ES-I3 (cell line): ENCODE measurements at regions not wholly inside any gene's neighbourhood (a gene's known extent, or its start where the extent isn't known, plus 50 kb on each side); places are given as distances from the start of the nearest gene placed in this dataset.
"Not testable (repeated sequence)": the region's sequence is repeated elsewhere in the genome, so short reads cannot be mapped to it uniquely, and the experiment has no call there.

Experiments
- H3K36me3 ChIP-seq: 2 replicates; pipeline ENCODE4 v1.6.1; 2013; ENCODE audit warnings: mild to moderate bottlenecking, low read length, control low read depth, moderate library complexity; ENCODE audit not compliant: insufficient read depth
- H3K4me1 ChIP-seq: 2 replicates; pipeline ENCODE4 v1.6.1; 2013; ENCODE audit warnings: mild to moderate bottlenecking, control low read depth, low read length; ENCODE audit not compliant: insufficient read depth
- H3K9ac ChIP-seq: 2 replicates; pipeline ENCODE4 v1.6.1; 2013; ENCODE audit warnings: low read depth, mild to moderate bottlenecking, low read length, moderate library complexity
- H3K9me3 ChIP-seq: 2 replicates; pipeline ENCODE4 v1.6.1; 2013; ENCODE audit warnings: mild to moderate bottlenecking, low read length, moderate library complexity; ENCODE audit not compliant: control insufficient read depth, insufficient read depth

- Histone ChIP-seq H3K4me1 (no peaks in the 10 kb centered on the region), H3K36me3 (no peaks in the 10 kb centered on the region), H3K9ac (no peak overlapping the region), H3K9me3 (no peaks in the 10 kb centered on the region)
These were observed 208.0 kb upstream of the KCNH7 start for GRCh38 chr2:163046615-163047014.

DNA sequence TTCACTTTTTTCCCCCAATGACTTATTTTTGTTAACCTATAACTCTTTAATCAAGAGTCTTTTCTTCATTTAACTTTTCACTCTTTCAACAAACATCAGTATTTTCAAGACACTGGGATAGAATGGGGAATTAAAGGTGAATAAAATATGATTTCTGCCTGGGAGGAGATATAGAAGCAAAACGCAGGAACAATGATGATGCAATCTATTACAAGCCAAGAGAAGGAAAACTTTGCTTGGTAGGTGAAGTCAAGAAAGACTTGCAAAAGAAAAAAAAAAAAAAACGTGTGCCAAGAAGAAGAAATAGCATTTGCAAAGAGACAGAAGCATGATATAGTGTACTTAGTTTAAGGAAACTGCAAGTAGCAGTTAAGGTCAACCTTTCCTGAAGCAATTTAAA is 207.3 kb upstream of the KCNH7 start:
- Histone ChIP-seq H3K9me3 (no peaks in the 10 kb centered on the region), H3K4me1 (no peaks in the 10 kb centered on the region), H3K36me3 (no peaks in the 10 kb centered on the region), H3K9ac (no peak overlapping the region)

DNA sequence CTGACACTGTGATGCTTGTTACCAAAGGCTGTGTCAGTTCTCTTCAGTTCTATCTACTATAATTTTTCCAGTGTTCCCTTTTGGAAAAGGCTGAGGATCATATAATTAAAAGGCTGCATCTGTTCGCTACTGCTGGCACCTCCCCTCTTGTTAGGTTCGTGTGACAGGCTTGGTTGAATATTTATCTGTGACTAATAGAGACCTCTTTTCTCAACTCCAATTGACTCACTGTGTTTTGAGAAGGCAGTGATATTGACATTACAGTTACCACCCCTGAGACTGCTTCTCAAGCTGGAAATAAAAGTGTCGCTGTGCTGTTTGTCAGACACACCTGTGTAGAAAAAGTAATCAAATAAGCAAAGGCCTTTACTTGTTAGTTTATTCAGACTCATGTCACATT is 205.5 kb upstream of the KCNH7 start:
- H3K4me1 ChIP-seq = no peaks in the 10 kb centered on the region
- no peak overlapping the region for H3K9ac ChIP-seq
- H3K9me3 ChIP-seq = no peaks in the 10 kb centered on the region
- H3K36me3 ChIP-seq = no peaks in the 10 kb centered on the region

GRCh38 chr2:163043201-163043600 is 204.6 kb upstream of the KCNH7 start:
- Histone ChIP-seq H3K9me3 (no peaks in the 10 kb centered on the region), H3K4me1 (no peaks in the 10 kb centered on the region), H3K9ac (no peak overlapping the region), H3K36me3 (no peaks in the 10 kb centered on the region)

DNA sequence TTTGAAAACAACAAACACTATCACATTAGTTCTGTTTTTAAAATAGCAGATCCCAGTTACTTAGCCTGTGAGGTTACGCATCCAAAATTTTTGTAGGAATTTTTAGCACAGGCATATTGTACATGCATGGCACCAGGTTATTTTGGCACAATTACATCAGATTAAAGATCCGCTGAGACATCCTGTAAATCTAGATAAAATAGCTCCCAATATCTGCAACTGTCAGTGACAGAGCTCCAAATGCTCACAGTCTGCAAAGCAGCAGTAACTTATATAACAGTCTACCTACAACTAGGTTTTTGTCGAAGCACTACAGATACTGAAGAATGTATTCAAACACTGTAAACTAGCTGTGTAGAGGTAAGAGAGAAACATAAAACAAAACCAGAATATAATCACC is 200.7 kb upstream of the KCNH7 start:
- Histone ChIP-seq H3K9ac (no peak overlapping the region), H3K9me3 (no peaks in the 10 kb centered on the region), H3K4me1 (no peaks in the 10 kb centered on the region), H3K36me3 (no peaks in the 10 kb centered on the region)

GRCh38 chr2:163028807-163029206 is 190.2 kb upstream of the KCNH7 start:
- no peaks in the 10 kb centered on the region for H3K4me1 ChIP-seq
- no peaks in the 10 kb centered on the region for H3K36me3 ChIP-seq
- H3K9ac ChIP-seq = no peak overlapping the region
- H3K9me3 ChIP-seq = no peaks in the 10 kb centered on the region; the same call in 1 of the 2 replicates

DNA sequence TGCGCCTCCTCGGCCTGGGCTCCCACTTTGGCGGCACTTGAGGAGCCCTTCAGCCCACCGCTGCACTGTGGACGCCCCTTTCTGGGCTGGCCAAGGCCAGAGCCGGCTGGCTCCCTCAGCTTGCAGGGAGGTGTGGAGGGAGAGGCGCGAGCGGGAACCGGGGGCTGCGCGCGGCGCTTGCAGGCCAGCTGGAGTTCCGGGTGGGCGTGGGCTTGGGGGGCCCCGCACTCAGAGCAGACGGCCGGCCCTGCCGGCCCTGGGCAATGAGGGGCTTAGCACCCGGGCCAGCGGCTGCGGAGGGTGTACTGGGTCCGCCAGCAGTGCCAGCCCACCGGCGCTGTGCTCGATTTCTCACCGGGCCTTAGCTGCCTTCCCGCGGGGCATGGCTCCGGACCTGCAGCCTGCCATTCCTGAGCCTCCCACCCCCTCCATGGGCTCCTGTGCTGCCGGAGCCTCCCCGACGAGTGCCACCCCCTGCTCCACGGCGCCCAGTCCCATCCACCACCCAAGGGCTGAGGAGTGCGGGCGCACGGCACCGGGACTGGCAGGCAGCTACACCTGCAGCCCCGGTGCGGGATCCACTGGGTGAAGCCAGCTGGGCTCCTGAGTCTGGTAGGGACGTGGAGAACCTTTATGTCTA is 187.7 kb upstream of the KCNH7 start:
- not testable (repeated sequence) for H3K9ac ChIP-seq, H3K4me1 ChIP-seq, H3K9me3 ChIP-seq, H3K36me3 ChIP-seq

DNA sequence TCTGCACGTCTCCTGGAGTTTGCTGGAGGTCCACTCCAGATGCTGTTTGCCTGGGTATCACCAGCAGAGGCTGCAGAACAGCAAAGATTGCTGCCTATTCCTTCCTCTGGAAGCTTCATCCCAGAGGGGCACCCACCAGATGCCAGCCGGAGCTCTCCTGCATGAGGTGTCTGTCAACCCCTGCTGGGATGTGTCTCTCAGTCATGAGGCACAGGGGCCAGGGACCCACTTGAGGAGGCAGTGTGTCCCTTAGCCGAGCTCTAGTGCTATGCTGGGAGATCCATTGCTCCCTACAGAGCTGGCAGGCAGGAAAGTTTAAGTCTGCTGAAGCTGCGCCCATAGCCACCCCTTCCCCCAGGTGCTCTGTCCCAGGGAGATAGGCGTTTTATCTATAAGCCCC is 178.3 kb upstream of the KCNH7 start:
- not testable (repeated sequence) for H3K9ac ChIP-seq, H3K36me3 ChIP-seq, H3K9me3 ChIP-seq, H3K4me1 ChIP-seq

GRCh38 chr2:163011000-163011399 is 172.4 kb upstream of the KCNH7 start:
- H3K9me3 ChIP-seq = no peaks in the 10 kb centered on the region; the same call in 1 of the 2 replicates
- H3K4me1 ChIP-seq = no peaks in the 10 kb centered on the region
- H3K36me3 ChIP-seq = no peaks in the 10 kb centered on the region
- H3K9ac ChIP-seq = no peak overlapping the region

DNA sequence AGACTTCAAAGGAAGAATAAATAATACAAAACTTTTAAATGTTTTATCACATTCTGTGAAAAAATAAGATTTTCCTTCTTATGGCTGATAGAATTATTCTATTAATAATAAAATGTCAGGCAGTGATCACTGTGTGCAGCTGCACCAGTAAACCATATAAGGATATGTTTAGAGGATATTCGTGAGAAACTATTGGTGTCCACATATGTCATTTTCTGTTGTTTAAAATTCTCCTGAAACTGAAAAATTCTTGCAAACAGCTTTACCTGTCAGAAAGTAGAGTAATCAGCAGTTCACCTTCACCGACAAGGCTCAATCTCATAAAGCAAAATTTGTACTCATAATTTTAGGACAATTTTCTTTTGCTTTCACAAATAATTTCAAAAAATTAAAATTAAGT is 170.1 kb upstream of the KCNH7 start:
- H3K9ac ChIP-seq = no peak overlapping the region
- H3K36me3 ChIP-seq = no peaks in the 10 kb centered on the region
- no peaks in the 10 kb centered on the region for H3K4me1 ChIP-seq
- no peaks in the 10 kb centered on the region for H3K9me3 ChIP-seq

DNA sequence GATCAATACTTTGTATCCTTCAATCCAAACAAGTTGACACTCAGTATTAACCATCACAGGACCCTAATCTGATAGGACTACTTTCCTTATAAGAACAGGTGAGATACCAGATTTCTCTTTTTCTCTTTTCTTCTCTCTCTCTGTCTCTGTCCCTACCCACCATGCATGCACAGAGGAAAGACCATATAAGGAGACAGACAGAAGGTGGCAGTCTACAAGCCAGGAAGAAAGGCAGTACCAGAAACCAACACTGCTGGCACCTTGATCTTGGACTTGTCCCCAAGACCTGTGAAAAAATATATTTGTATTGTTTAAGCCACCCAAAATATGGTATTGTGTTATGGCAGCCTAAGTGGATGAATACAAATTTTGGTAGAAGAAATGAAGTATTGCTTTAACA is 156.2 kb upstream of the KCNH7 start:
- no peaks in the 10 kb centered on the region for H3K4me1 ChIP-seq
- no peak overlapping the region for H3K9ac ChIP-seq
- no peaks in the 10 kb centered on the region for H3K36me3 ChIP-seq
- H3K9me3 ChIP-seq = no peaks in the 10 kb centered on the region

DNA sequence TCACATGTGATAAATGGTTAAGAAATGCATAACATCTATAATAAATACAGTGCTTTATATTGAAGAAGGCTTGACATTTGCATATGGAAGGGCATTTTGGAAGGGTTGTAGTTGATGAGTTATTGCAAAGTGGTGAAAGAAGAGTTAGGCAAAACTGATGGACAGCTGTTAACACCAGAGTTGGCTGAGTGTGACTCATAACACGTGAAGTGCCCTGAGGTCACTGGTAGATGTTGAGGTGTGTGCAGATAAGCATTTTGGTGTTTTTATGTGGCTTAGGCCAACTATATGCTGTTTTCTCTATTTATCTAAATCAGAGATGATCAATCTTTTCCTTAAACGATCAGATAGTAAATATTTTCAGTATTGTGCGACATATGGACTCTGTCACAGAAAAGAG is 154.3 kb upstream of the KCNH7 start:
- Histone ChIP-seq H3K9me3 (no peaks in the 10 kb centered on the region), H3K36me3 (no peaks in the 10 kb centered on the region), H3K9ac (no peak overlapping the region), H3K4me1 (no peaks in the 10 kb centered on the region)

GRCh38 chr2:162989507-162989906 is 150.9 kb upstream of the KCNH7 start:
- Histone ChIP-seq H3K4me1 (no peaks in the 10 kb centered on the region), H3K9ac (no peak overlapping the region), H3K36me3 (no peaks in the 10 kb centered on the region), H3K9me3 (no peaks in the 10 kb centered on the region)

- H3K4me1 ChIP-seq = no peaks in the 10 kb centered on the region
- H3K9ac ChIP-seq = no peak overlapping the region
- H3K9me3 ChIP-seq = no peaks in the 10 kb centered on the region
- H3K36me3 ChIP-seq = no peaks in the 10 kb centered on the region
These were observed 136.2 kb upstream of the KCNH7 start for GRCh38 chr2:162974771-162975170.

DNA sequence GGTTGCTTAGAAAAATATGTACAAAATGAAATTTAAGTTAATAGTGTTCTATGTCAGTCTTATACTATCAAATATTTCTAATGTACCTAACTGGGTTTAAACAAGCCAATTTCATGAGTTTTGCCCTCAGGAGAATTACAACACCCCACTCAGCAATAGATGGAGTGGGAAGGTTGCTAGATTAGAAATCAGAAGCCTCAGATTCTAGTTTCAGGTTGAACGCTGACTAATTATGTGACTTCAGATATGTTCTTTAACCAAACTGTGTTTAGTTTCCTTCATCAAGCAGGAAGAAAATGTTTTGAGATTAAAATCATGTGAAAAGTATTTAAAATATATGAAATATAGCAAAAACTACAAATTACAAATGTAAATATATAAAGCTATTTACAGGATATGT is 133.8 kb upstream of the KCNH7 start:
- Histone ChIP-seq H3K9ac (no peak overlapping the region), H3K9me3 (no peaks in the 10 kb centered on the region), H3K4me1 (no peaks in the 10 kb centered on the region), H3K36me3 (no peaks in the 10 kb centered on the region)

- Histone ChIP-seq H3K36me3 (no peaks in the 10 kb centered on the region), H3K4me1 (no peaks in the 10 kb centered on the region), H3K9me3 (no peaks in the 10 kb centered on the region), H3K9ac (no peak overlapping the region)
These were observed 129.7 kb upstream of the KCNH7 start for GRCh38 chr2:162968306-162968705.
